ENCODE measurements at regions not wholly inside any gene's neighbourhood (a gene's known extent, or its start where the extent isn't known, plus 50 kb on each side); places are given as distances from the start of the nearest gene placed in this dataset.

DNA sequence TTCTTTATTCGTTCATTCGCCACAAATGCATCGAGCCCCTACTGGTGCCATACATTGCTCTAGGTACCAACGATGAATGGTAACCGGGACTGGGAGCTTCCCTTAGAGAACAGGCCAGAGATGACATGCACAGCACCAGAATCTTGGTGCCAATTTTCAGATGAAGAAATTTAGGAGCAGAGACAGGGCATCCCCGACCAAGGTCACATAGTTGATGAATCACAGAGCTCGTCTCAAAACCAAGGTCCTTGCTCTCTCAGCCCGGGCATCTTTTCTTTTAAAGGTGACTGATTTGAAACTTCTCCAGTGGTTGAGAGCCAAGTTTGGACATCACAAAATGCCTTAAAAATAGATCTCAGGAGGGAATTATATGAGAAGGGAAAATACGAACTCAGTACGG lies 73.2 kb upstream of the C16orf82 start:
- no peaks in the 10 kb centered on the region for H3K36me3 ChIP-seq (ENCODE audit: control insufficient read depth, insufficient read depth, low read length)
- no peak overlapping the region for H3K4me3 ChIP-seq (ENCODE audit: low read depth, low read length)
- TF ChIP-seq, protein P1, sequence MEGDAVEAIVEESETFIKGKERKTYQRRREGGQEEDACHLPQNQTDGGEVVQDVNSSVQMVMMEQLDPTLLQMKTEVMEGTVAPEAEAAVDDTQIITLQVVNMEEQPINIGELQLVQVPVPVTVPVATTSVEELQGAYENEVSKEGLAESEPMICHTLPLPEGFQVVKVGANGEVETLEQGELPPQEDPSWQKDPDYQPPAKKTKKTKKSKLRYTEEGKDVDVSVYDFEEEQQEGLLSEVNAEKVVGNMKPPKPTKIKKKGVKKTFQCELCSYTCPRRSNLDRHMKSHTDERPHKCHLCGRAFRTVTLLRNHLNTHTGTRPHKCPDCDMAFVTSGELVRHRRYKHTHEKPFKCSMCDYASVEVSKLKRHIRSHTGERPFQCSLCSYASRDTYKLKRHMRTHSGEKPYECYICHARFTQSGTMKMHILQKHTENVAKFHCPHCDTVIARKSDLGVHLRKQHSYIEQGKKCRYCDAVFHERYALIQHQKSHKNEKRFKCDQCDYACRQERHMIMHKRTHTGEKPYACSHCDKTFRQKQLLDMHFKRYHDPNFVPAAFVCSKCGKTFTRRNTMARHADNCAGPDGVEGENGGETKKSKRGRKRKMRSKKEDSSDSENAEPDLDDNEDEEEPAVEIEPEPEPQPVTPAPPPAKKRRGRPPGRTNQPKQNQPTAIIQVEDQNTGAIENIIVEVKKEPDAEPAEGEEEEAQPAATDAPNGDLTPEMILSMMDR (IDR thresholded peaks at IDR 0.05; ENCODE audit: insufficient read depth, low read depth, low read length): no peak
- H3K27me3 ChIP-seq (ENCODE audit: control insufficient read depth, insufficient read depth, low read length): no peaks in the 10 kb centered on the region; the same call in 1 of the 2 replicates
- POLR2A ChIA-PET: no interaction called here
- CTCF ChIA-PET: no interaction called here
- no peak for DNase-seq (ENCODE audit: low read depth)

DNA sequence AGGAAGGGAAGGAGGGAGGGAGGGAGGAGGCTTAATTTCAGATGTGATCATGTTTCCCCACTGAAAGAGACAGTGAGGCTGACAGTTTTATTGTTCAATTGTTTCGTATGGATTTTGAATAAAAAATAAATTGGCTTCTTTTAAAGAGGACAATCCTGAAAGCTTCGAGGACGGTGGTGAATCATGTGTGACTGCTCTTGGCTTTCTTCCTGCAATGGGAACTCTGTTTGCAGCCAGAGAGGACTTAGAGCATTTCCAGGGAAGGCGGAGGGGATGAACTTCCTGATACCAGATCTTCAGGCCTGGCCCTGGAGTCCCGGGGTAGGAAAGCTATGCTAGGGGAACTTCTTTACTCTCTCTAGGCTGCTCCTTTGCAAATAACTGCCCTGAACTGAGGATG lies 72.8 kb upstream of the C16orf82 start:
- TF ChIP-seq, protein P1 (IDR thresholded peaks at IDR 0.05; ENCODE audit: insufficient read depth, low read depth, low read length): no peak
- no peak overlapping the region for H3K4me3 ChIP-seq (ENCODE audit: low read depth, low read length)
- peak; percentile 30 for DNase-seq (ENCODE audit: low read depth)

DNA sequence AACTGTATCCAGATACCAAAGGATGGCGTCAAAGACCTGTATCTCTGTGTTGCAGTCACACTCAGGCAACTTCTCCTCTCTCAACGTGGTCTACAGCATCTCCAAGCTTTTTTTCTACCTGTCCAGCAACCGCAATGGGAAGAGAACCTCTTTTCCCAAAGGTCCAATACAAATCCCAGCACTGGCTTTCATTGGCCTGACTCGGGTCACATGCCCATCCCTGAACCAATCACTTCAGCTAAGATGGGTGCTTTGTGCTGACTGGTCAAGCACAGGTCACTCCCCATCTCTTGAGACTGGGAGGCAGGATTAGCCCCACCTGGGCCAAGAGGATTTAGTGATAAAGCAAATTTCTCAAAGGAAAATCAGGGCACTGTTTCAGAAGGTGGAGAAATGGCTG lies 71.2 kb upstream of the C16orf82 start:
- H3K36me3 ChIP-seq (ENCODE audit: control insufficient read depth, insufficient read depth, low read length): no peaks in the 10 kb centered on the region
- CTCF ChIA-PET: interaction anchor here (1.3 kb wide), 1 partner anchor 9 kb away, joined by 3 read pairs; no protein-coding TSS in a partner anchor

More for the DNA sequence above, 72.8 kb upstream of the C16orf82 start:
- ChIA-PET CTCF (interaction anchor here (1.2 kb wide), 1 partner anchor 72 kb away, joined by 4 read pairs; the partner anchor contains the start of gene C16orf82), POLR2A (no interaction called here)
- Histone ChIP-seq H3K27me3 (ENCODE audit: control insufficient read depth, insufficient read depth, low read length) (no peaks in the 10 kb centered on the region; the same call in 1 of the 2 replicates), H3K36me3 (ENCODE audit: control insufficient read depth, insufficient read depth, low read length) (no peaks in the 10 kb centered on the region)

DNA sequence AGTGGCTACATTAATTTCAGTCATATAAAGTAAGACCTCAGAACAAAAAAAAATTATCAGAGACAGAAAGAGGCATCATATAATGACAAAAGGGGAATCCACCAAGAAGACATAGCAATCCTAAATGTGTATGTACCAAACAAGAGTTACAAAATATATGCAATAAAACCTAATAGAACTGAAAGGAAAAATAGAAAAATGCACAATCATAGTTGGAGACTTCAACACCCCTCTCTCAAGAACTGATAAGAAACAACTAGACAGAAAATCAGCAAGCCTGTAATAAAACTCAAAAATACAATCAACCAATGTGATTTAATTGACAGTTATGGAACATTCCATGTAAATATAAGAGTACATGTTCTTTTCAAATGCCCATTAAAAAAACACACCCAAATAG lies 61.3 kb upstream of the C16orf82 start:
- H3K4me3 ChIP-seq (ENCODE audit: low read depth, low read length): no peak overlapping the region
- no peak for DNase-seq (ENCODE audit: low read depth)
- ChIA-PET POLR2A (no interaction called here), CTCF (no interaction called here)
- H3K36me3 ChIP-seq (ENCODE audit: control insufficient read depth, insufficient read depth, low read length): no peaks in the 10 kb centered on the region
- peaks cover 3% of the 10 kb centered on the region; the same call in 1 of the 2 replicates for H3K27me3 ChIP-seq (ENCODE audit: control insufficient read depth, insufficient read depth, low read length)
- TF ChIP-seq, protein P1 (IDR thresholded peaks at IDR 0.05; ENCODE audit: insufficient read depth, low read depth, low read length): no peak

More for the DNA sequence above, 71.2 kb upstream of the C16orf82 start:
- H3K27me3 ChIP-seq (ENCODE audit: control insufficient read depth, insufficient read depth, low read length): no peaks in the 10 kb centered on the region; the same call in 1 of the 2 replicates
- TF ChIP-seq, protein P1 (IDR thresholded peaks at IDR 0.05; ENCODE audit: insufficient read depth, low read depth, low read length): no peak
- no peak overlapping the region for H3K4me3 ChIP-seq (ENCODE audit: low read depth, low read length)
- POLR2A ChIA-PET: no interaction called here
- DNase-seq (ENCODE audit: low read depth): no peak
